ENCODE measurements at regions not wholly inside any gene's neighbourhood (a gene's known extent, or its start where the extent isn't known, plus 50 kb on each side); places are given as distances from the start of the nearest gene placed in this dataset.

DNA sequence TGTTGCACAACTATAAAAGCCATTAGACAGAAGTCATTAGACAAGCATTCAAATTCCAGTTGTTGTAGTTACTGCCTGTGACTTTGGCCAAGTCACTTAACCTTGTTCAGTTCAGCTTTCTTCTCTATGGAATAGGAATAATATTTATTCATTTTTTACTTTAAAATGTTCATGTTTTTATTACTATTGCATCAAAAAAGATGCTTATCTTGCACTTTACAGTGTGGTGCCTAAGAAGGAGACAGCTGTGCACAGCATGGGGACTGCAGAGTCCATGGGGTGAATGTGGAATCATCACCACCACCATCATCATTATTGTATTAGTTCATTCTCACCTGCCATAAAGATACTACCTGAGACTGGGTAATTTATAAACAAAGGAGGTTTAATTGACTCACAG, 504.2 kb downstream of the SOX2 start:
- intact Hi-C loops (cut with micrococcal nuclease; ENCODE audit: unreplicated experiment) (no loop called here), in situ Hi-C loops (cut with HindIII; ENCODE audit: low pct_unique_long_range_greater_than_20kb, low sequenced_read_pairs) (no loop called here)
- Histone ChIP-seq H3K27me3 (ENCODE audit: control insufficient read depth, insufficient read depth, low read length) (no peaks in the 10 kb centered on the region), H3K4me3 (ENCODE audit: low read depth in 2 of 2, low read length in 2 of 2) (no peak overlapping the region), H3K4me1 (ENCODE audit: control insufficient read depth, insufficient read depth, low read length) (peaks cover 24% of the 10 kb centered on the region), H3K9me3 (ENCODE audit: control insufficient read depth, insufficient read depth, low read depth, low read length) (no peaks in the 10 kb centered on the region), H3K27ac (ENCODE audit: low read length) (no peak overlapping the region), H3K36me3 (ENCODE audit: control insufficient read depth, insufficient read depth, low read length) (no peaks in the 10 kb centered on the region)
- no TSS peak for BruUV-seq (replicated peaks)
- CTCF ChIA-PET, result no interaction called here
- POLR2A ChIA-PET, result no interaction called here
- ATAC-seq, result no peak
- TF ChIP-seq, protein P1, sequence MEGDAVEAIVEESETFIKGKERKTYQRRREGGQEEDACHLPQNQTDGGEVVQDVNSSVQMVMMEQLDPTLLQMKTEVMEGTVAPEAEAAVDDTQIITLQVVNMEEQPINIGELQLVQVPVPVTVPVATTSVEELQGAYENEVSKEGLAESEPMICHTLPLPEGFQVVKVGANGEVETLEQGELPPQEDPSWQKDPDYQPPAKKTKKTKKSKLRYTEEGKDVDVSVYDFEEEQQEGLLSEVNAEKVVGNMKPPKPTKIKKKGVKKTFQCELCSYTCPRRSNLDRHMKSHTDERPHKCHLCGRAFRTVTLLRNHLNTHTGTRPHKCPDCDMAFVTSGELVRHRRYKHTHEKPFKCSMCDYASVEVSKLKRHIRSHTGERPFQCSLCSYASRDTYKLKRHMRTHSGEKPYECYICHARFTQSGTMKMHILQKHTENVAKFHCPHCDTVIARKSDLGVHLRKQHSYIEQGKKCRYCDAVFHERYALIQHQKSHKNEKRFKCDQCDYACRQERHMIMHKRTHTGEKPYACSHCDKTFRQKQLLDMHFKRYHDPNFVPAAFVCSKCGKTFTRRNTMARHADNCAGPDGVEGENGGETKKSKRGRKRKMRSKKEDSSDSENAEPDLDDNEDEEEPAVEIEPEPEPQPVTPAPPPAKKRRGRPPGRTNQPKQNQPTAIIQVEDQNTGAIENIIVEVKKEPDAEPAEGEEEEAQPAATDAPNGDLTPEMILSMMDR (IDR thresholded peaks at IDR 0.05), result no peak
- TF ChIP-seq, protein P2, sequence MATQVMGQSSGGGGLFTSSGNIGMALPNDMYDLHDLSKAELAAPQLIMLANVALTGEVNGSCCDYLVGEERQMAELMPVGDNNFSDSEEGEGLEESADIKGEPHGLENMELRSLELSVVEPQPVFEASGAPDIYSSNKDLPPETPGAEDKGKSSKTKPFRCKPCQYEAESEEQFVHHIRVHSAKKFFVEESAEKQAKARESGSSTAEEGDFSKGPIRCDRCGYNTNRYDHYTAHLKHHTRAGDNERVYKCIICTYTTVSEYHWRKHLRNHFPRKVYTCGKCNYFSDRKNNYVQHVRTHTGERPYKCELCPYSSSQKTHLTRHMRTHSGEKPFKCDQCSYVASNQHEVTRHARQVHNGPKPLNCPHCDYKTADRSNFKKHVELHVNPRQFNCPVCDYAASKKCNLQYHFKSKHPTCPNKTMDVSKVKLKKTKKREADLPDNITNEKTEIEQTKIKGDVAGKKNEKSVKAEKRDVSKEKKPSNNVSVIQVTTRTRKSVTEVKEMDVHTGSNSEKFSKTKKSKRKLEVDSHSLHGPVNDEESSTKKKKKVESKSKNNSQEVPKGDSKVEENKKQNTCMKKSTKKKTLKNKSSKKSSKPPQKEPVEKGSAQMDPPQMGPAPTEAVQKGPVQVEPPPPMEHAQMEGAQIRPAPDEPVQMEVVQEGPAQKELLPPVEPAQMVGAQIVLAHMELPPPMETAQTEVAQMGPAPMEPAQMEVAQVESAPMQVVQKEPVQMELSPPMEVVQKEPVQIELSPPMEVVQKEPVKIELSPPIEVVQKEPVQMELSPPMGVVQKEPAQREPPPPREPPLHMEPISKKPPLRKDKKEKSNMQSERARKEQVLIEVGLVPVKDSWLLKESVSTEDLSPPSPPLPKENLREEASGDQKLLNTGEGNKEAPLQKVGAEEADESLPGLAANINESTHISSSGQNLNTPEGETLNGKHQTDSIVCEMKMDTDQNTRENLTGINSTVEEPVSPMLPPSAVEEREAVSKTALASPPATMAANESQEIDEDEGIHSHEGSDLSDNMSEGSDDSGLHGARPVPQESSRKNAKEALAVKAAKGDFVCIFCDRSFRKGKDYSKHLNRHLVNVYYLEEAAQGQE (IDR thresholded peaks at IDR 0.05; ENCODE audit: insufficient read depth in 1 of 2, low read depth in 2 of 2, low read length in 1 of 2), result no peak
- no peak for TF ChIP-seq TCF7L2 (IDR thresholded peaks at IDR 0.05; ENCODE audit: low read depth, low read length)
- TF ChIP-seq POLR2AphosphoS5 (IDR thresholded peaks at IDR 0.05; ENCODE audit: low read depth, low read length), result no peak
- no peak for TF ChIP-seq SIN3A (IDR thresholded peaks at IDR 0.05; ENCODE audit: borderline replicate concordance, insufficient read depth, low read depth, low read length)
- DNase-seq (ENCODE audit: low read depth, low spot score), result no peak

DNA sequence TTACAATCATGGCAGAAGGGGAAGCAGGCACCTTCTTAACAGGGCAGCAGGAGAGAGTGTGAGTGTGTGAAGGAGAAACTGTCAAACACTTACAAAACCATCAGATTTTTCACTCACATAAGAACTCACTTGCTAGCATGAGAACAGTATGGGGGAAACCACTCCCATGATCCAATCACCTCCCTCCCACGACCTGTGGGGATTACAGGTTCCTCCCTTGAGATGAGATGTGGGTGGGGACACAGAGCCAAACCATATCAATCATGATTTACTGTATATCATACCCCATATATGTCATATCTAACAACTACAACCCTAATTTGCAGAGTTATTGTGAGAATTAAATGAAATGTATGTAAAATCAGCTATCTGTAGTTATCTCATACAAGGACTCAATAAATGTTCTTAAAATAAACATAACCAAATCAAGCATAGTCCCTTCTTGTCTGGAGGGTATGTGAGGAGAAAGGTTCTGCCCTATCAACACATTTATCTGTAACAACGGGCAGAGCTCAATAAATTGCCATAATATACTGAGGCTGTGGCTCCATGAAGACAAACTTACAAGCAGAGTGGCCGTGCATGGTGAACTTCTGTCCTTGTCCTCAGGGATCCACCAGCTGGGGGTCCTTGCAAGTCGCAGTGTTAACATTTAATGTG, 504.7 kb downstream of the SOX2 start:
- no peak for TF ChIP-seq TCF7L2 (IDR thresholded peaks at IDR 0.05; ENCODE audit: low read depth, low read length)
- no peak for TF ChIP-seq SIN3A (IDR thresholded peaks at IDR 0.05; ENCODE audit: borderline replicate concordance, insufficient read depth, low read depth, low read length)
- TF ChIP-seq, protein P2 (IDR thresholded peaks at IDR 0.05; ENCODE audit: insufficient read depth in 1 of 2, low read depth in 2 of 2, low read length in 1 of 2), result no peak
- TF ChIP-seq, protein P1 (IDR thresholded peaks at IDR 0.05), result no peak
- no peak for TF ChIP-seq POLR2AphosphoS5 (IDR thresholded peaks at IDR 0.05; ENCODE audit: low read depth, low read length)
- BruUV-seq (replicated peaks), result no TSS peak
- H3K4me1 ChIP-seq (ENCODE audit: control insufficient read depth, insufficient read depth, low read length), result peaks cover 24% of the 10 kb centered on the region
- no peaks in the 10 kb centered on the region for H3K27me3 ChIP-seq (ENCODE audit: control insufficient read depth, insufficient read depth, low read length)
- intact Hi-C loops (cut with micrococcal nuclease; ENCODE audit: unreplicated experiment), result no loop called here
- POLR2A ChIA-PET, result no interaction called here
- ATAC-seq, result no peak
- CTCF ChIA-PET, result no interaction called here
- H3K4me3 ChIP-seq (ENCODE audit: low read depth in 2 of 2, low read length in 2 of 2), result no peak overlapping the region
- DNase-seq (ENCODE audit: low read depth, low spot score), result no peak
- no peak overlapping the region for H3K27ac ChIP-seq (ENCODE audit: low read length)
- in situ Hi-C loops (cut with HindIII; ENCODE audit: low pct_unique_long_range_greater_than_20kb, low sequenced_read_pairs), result no loop called here
- no peaks in the 10 kb centered on the region for H3K9me3 ChIP-seq (ENCODE audit: control insufficient read depth, insufficient read depth, low read depth, low read length)
- no peaks in the 10 kb centered on the region for H3K36me3 ChIP-seq (ENCODE audit: control insufficient read depth, insufficient read depth, low read length)

Data from Panc1 (cell line).